ENCODE measurements at regions not wholly inside any gene's neighbourhood (a gene's known extent, or its start where the extent isn't known, plus 50 kb on each side); places are given as distances from the start of the nearest gene placed in this dataset.

GRCh38 chr2:106646605-106647004 lies 159.4 kb downstream of the CD8B2 start:
- DNase-seq (ENCODE audit: insufficient read length, low spot score) (no peak), FAIRE-seq (no peak)
- TF ChIP-seq TAF1 (IDR thresholded peaks at IDR 0.05; ENCODE audit: low read depth, low read length) (no peak), PAX5 (IDR thresholded peaks at IDR 0.05; ENCODE audit: insufficient read depth, low read length, severe bottlenecking) (no peak), POU2F2 (IDR thresholded peaks at IDR 0.05; ENCODE audit: low read depth, low read length) (no peak), POLR2A (IDR thresholded peaks at IDR 0.05; ENCODE audit: low read depth, low read length) (no peak), POLR2AphosphoS5 (IDR thresholded peaks at IDR 0.05; ENCODE audit: low read depth, low read length) (no peak), SPI1 (IDR thresholded peaks at IDR 0.05; ENCODE audit: low read depth, low read length) (no peak)

- TF ChIP-seq POLR2AphosphoS5 (IDR thresholded peaks at IDR 0.05; ENCODE audit: low read depth, low read length) (no peak), PAX5 (IDR thresholded peaks at IDR 0.05; ENCODE audit: insufficient read depth, low read length, severe bottlenecking) (no peak), SPI1 (IDR thresholded peaks at IDR 0.05; ENCODE audit: low read depth, low read length) (no peak), POLR2A (IDR thresholded peaks at IDR 0.05; ENCODE audit: low read depth, low read length) (no peak), TAF1 (IDR thresholded peaks at IDR 0.05; ENCODE audit: low read depth, low read length) (no peak), POU2F2 (IDR thresholded peaks at IDR 0.05; ENCODE audit: low read depth, low read length) (no peak)
- FAIRE-seq, result no peak
- no peak for DNase-seq (ENCODE audit: insufficient read length, low spot score)
These were observed 162.1 kb downstream of the CD8B2 start for GRCh38 chr2:106649306-106649705.

GRCh38 chr2:106653465-106653864 lies 166.3 kb downstream of the CD8B2 start:
- DNase-seq (ENCODE audit: insufficient read length, low spot score), result no peak
- TF ChIP-seq PAX5 (IDR thresholded peaks at IDR 0.05; ENCODE audit: insufficient read depth, low read length, severe bottlenecking), result no peak
- no peak for TF ChIP-seq SPI1 (IDR thresholded peaks at IDR 0.05; ENCODE audit: low read depth, low read length)
- no peak for TF ChIP-seq POLR2A (IDR thresholded peaks at IDR 0.05; ENCODE audit: low read depth, low read length)
- TF ChIP-seq POU2F2 (IDR thresholded peaks at IDR 0.05; ENCODE audit: low read depth, low read length), result no peak
- TF ChIP-seq TAF1 (IDR thresholded peaks at IDR 0.05; ENCODE audit: low read depth, low read length), result no peak
- no peak for TF ChIP-seq POLR2AphosphoS5 (IDR thresholded peaks at IDR 0.05; ENCODE audit: low read depth, low read length)
- FAIRE-seq, result no peak

- TF ChIP-seq PAX5 (IDR thresholded peaks at IDR 0.05; ENCODE audit: insufficient read depth, low read length, severe bottlenecking) (no peak), POU2F2 (IDR thresholded peaks at IDR 0.05; ENCODE audit: low read depth, low read length) (no peak), POLR2A (IDR thresholded peaks at IDR 0.05; ENCODE audit: low read depth, low read length) (no peak), POLR2AphosphoS5 (IDR thresholded peaks at IDR 0.05; ENCODE audit: low read depth, low read length) (no peak), SPI1 (IDR thresholded peaks at IDR 0.05; ENCODE audit: low read depth, low read length) (no peak), TAF1 (IDR thresholded peaks at IDR 0.05; ENCODE audit: low read depth, low read length) (no peak)
- FAIRE-seq (no peak), DNase-seq (ENCODE audit: insufficient read length, low spot score) (no peak)
These were observed 171.5 kb downstream of the CD8B2 start for GRCh38 chr2:106658616-106659015.

GRCh38 chr2:106664669-106665068 lies 177.5 kb downstream of the CD8B2 start:
- DNase-seq (ENCODE audit: insufficient read length, low spot score) (no peak), FAIRE-seq (no peak)
- peak; percentile 66 for TF ChIP-seq SPI1 (IDR thresholded peaks at IDR 0.05; ENCODE audit: low read depth, low read length)
- no peak for TF ChIP-seq POLR2A (IDR thresholded peaks at IDR 0.05; ENCODE audit: low read depth, low read length)

GRCh38 chr2:106667478-106668070 lies 180.4 kb downstream of the CD8B2 start:
- no peak for DNase-seq (ENCODE audit: insufficient read length, low spot score)
- no peak for FAIRE-seq
- TF ChIP-seq TAF1 (IDR thresholded peaks at IDR 0.05; ENCODE audit: low read depth, low read length) (no peak), SPI1 (IDR thresholded peaks at IDR 0.05; ENCODE audit: low read depth, low read length) (no peak), PAX5 (IDR thresholded peaks at IDR 0.05; ENCODE audit: insufficient read depth, low read length, severe bottlenecking) (no peak), POU2F2 (IDR thresholded peaks at IDR 0.05; ENCODE audit: low read depth, low read length) (no peak), POLR2AphosphoS5 (IDR thresholded peaks at IDR 0.05; ENCODE audit: low read depth, low read length) (no peak), POLR2A (IDR thresholded peaks at IDR 0.05; ENCODE audit: low read depth, low read length) (no peak)

- FAIRE-seq (no peak), DNase-seq (ENCODE audit: insufficient read length, low spot score) (no peak)
- no peak for TF ChIP-seq POU2F2 (IDR thresholded peaks at IDR 0.05; ENCODE audit: low read depth, low read length)
- no peak for TF ChIP-seq POLR2A (IDR thresholded peaks at IDR 0.05; ENCODE audit: low read depth, low read length)
- TF ChIP-seq POLR2AphosphoS5 (IDR thresholded peaks at IDR 0.05; ENCODE audit: low read depth, low read length), result no peak
- TF ChIP-seq TAF1 (IDR thresholded peaks at IDR 0.05; ENCODE audit: low read depth, low read length), result no peak
- TF ChIP-seq PAX5 (IDR thresholded peaks at IDR 0.05; ENCODE audit: insufficient read depth, low read length, severe bottlenecking), result no peak
- TF ChIP-seq SPI1 (IDR thresholded peaks at IDR 0.05; ENCODE audit: low read depth, low read length), result no peak
These were observed 198.2 kb downstream of the CD8B2 start for GRCh38 chr2:106685180-106685897.

- TF ChIP-seq POLR2A (IDR thresholded peaks at IDR 0.05; ENCODE audit: low read depth, low read length) (no peak), POLR2AphosphoS5 (IDR thresholded peaks at IDR 0.05; ENCODE audit: low read depth, low read length) (no peak), TAF1 (IDR thresholded peaks at IDR 0.05; ENCODE audit: low read depth, low read length) (no peak), POU2F2 (IDR thresholded peaks at IDR 0.05; ENCODE audit: low read depth, low read length) (no peak), SPI1 (IDR thresholded peaks at IDR 0.05; ENCODE audit: low read depth, low read length) (no peak), PAX5 (IDR thresholded peaks at IDR 0.05; ENCODE audit: insufficient read depth, low read length, severe bottlenecking) (no peak)
- FAIRE-seq (no peak), DNase-seq (ENCODE audit: insufficient read length, low spot score) (no peak)
These were observed 199.2 kb downstream of the ST6GAL2 start for GRCh38 chr2:106686814-106687213.

GRCh38 chr2:106694964-106695470 lies 190.9 kb downstream of the ST6GAL2 start:
- DNase-seq (ENCODE audit: insufficient read length, low spot score) (no peak), FAIRE-seq (no peak)
- TF ChIP-seq POLR2AphosphoS5 (IDR thresholded peaks at IDR 0.05; ENCODE audit: low read depth, low read length), result no peak
- no peak for TF ChIP-seq POLR2A (IDR thresholded peaks at IDR 0.05; ENCODE audit: low read depth, low read length)
- no peak for TF ChIP-seq TAF1 (IDR thresholded peaks at IDR 0.05; ENCODE audit: low read depth, low read length)
- TF ChIP-seq PAX5 (IDR thresholded peaks at IDR 0.05; ENCODE audit: insufficient read depth, low read length, severe bottlenecking), result no peak
- TF ChIP-seq SPI1 (IDR thresholded peaks at IDR 0.05; ENCODE audit: low read depth, low read length), result no peak
- no peak for TF ChIP-seq POU2F2 (IDR thresholded peaks at IDR 0.05; ENCODE audit: low read depth, low read length)
